Fibroblast of peridontal ligament (primary cell): ENCODE measurements at regions not wholly inside any gene's neighbourhood (a gene's known extent, or its start where the extent isn't known, plus 50 kb on each side); places are given as distances from the start of the nearest gene placed in this dataset.

ENCODE experiments used
- DNase-seq: peaks from one replicate; pipeline ENCODE4 v3.0.0-alpha.2; 2010; ENCODE audit errors: extremely low read depth

DNA sequence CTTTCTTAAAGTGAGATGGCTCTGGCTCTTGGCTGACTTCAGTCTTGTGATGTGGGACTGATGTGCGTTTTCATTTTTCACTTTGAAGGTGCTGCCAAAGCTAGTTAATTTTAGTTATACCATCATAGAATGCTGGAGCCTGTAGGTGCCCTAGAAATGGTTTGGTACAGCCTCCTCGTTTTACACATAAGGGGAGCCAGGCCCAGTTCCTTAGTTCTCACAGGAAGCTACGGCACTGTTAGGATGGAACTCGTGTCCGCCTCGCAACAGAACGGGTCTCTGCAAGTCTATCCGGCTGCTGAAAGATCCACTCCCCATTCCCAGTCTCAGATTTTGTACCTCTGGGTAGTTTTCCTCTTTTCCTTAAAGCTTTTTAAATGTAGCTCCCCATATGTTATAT is 173.2 kb upstream of the PRPS1L1 start:
- no peak for DNase-seq

GRCh38 chr7:18201350-18201749 is 173.7 kb upstream of the PRPS1L1 start:
- DNase-seq, result no peak

DNA sequence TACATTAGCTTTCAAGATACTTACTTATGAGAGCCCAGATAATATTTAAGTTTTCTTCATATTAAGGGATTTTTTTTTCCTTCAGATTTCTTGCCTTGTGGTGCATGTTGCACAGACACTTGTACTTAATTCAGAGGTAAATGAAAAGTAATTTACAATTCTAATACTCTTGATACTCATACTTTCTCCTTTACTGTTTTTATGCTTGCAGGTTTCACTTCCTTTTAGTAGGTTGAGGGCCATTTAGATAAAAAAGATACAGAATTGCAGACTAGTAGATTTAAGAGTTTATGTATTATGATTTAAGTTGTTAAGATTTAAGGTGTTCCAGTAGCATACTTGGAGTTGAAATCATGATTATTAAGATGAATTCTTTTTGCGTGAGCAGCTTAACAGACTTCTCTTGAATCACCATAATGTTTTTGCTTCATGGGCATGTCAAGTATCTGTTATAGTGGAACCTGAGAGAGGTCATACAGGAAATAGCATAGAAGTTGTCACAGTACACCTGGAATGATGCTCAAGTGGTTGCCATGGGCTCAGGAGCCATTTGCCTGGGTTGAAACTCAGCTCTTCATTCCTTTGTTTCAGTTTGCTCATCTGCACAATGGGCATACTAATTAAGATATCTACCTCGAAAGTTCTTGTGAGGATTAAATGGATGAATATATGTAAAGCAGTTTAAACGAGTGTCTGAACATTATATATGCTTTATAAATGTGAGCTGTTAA is 174.8 kb upstream of the PRPS1L1 start:
- no peak for DNase-seq

DNA sequence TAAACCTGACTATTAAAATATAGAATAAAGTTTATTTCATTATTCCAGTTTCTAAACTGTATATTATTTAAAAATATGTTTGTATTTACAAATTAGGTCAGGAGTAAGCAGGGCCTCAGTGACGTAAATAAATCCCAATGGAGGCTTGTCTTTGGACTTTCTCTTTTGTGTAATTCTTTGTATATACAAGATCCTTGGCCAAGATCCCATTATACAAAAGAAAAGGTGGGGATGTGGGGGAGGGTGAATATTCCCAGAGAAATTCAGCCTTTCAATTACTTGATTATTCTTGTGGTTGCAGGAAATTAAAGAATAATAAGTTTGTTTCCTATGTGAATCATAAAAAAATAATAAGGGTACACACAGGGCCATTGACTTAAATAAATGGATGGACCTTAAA is 178.7 kb upstream of the PRPS1L1 start:
- no peak for DNase-seq

- DNase-seq, result no peak
Measured at GRCh38 chr7:18208921-18209320, 181.3 kb upstream of the PRPS1L1 start.

DNA sequence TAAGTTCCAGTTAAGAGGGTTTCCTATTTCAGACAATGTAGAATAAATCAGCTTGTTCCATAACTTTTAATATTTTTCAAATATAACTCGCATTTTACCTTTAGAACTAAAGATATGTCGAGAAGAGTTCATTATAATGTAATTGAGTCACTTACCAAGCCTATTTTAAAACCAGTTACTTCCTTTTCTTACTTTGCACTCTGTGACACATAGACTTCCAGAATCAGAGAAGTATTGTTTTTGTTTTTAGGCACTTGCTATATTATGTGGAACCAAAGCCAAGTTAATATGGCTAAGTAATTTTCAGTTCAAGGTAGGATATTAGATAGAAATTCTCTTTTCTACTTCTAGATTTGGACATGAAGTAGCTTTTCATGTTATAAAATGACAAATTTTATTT is 182.7 kb upstream of the PRPS1L1 start:
- no peak for DNase-seq

GRCh38 chr7:18210788-18211187 is 183.1 kb upstream of the PRPS1L1 start:
- no peak for DNase-seq

DNA sequence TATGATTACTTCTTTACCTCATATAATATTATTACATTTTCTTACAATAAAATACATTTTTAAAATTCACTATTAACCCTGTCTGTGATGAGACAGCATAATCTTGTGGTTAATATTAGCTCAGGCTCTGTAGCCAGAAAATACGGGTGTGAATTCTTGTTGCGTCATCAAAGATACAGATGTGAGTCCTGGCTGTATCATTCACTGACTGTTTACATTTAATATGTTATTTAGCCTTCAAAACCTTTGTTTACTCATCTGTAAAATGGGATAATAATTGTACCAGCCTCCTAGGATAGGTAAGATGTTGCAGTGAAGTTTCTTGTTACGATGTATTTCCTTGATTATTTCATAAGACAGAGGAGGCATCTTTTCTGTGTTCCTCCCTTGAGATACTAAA is 184.7 kb upstream of the PRPS1L1 start:
- peak; percentile 3 for DNase-seq

DNA sequence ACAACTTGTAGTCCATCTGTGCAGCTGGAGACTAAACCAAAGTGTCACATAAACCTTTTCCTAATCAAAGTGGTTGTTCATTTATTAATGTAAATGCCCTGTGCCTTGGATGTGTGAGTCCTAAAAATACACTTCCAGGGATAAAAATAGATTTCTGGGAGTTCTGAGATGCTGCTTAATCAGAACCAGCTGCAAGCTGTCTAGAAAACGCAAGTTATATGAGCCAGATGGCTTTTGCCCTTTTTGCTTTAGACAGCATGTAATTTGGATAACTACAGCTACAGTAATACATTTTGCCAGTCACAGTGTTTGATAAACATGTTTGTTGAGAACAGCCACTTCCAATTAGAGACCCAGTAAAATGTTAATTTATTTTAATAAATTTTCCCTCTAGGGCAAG is 185.1 kb upstream of the PRPS1L1 start:
- peak; percentile 92 for DNase-seq

DNA sequence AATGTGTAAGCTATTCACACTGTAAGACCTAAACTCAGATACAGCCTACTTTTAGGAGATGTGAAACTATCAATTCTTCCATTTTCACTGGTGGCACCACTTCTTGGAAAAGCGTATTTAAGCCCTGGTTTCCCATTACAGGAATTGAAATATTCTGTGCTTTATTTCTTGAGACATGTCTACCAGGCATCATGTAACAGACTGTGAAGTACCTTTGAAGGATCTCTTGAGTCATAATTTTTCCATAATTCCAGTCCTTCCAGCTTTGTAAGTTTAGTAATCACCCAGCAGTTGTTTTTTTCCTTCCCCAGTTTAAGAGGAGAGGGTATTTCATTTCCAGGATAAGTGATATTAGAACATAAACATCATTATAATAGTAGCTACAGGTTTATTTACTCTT is 186.0 kb upstream of the PRPS1L1 start:
- DNase-seq, result no peak

- DNase-seq, result no peak
Measured at GRCh38 chr7:18216270-18216669, 188.6 kb upstream of the PRPS1L1 start.

DNA sequence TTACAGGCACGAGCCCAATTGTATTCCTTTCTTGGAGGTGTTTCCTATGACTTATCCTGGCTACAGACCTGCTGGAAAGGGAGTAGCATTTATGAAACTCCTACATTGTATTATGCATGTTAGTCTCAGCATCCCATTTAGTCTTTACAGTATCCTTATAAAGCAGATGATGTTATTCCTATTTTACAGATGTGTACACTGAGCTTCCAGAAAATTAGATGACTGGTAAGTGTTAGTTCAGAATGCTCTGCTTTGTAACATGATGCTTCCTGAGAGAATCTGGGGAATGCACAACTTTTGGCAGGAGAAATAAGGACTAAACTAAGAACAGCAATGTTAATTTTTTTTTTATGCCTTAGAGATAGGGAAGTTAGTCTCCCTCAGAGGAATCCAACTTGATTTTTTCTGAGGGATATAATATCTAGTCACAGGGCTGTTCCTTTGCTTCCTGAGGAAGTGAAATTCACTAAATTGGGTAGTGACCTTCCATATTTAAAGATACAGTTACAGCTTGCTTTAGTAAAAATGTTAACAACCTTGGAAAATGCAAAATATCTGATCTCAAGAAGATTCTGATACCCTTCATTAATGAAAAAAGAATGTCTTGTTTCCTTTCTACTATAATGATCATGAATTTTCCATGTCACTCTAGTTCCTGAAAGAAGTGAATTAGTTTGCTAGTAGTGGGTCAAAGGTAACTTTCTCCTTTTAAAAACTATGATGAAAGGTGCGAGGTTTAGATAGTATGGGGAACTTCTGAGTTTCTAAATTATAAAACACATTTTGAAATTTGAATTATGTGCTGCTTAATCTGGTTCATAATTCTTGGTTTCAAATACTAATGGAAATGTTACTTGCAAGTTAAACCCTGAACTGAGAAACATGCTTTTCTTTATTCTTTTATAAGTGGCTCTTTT is 194.0 kb upstream of the PRPS1L1 start:
- peak; percentile 69 for DNase-seq

DNA sequence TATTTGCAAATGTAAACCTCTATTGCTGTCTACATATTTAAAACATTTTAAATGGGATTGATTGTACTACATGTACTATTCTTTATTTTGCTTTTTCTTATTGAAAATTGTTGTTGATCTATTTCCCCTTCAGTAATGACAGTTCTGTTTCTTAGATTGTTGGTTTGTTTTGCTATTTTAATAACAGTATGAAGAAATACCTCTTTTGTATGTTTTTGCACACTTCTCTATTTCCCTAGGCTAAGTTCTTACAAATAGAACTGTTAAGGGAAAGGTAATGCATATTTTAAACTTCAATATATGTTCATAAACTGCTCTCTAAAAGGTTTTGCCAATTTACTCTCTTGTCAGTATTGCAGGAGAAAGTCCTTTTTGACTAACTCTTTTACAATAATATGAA is 195.0 kb upstream of the PRPS1L1 start:
- no peak for DNase-seq

DNA sequence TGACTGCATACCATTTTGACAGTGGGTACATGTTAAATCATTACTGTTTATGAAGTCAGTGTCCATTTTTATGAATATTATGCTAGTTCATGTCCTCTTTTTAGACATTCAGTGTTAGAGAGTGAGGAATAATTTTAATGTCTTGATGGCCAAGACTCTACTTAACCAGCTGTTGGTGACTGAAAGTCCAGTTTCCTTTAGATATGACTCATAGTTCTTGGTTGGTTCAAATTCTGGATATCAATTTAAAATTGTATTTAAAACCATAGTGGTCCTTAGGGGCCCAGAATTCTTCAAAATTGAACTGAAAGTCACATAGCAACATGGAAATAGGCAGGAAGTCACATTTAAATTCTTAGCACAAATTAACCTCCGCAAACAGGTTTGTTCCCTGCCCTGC is 196.5 kb upstream of the PRPS1L1 start:
- DNase-seq, result no peak

DNA sequence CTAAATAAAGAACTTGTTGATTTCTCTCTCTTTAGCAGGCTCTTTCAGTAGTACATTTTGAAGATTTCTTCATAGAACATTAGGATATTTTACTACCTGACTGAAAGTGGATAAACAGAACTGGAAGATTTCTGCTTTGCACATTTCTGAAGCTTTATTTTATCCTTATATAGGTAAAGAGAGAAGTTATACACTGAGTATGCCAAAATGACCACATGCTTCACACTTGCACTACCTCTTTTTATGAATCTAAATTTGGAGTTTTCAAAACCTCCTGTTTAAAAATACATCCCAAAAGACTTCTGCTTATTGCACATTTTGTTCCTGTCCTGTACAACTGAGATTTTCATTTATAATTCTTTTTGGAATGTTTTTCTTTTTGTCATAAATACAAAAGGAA is 197.4 kb upstream of the PRPS1L1 start:
- DNase-seq, result no peak

GRCh38 chr7:18226598-18226997 is 199.0 kb upstream of the PRPS1L1 start:
- no peak for DNase-seq

- DNase-seq, result no peak
Measured at GRCh38 chr7:18228686-18229085, 201.0 kb upstream of the PRPS1L1 start.

- DNase-seq, result no peak
Measured at GRCh38 chr7:18230271-18230670, 202.6 kb upstream of the PRPS1L1 start.

GRCh38 chr7:18231854-18232253 is 204.2 kb upstream of the PRPS1L1 start:
- no peak for DNase-seq

GRCh38 chr7:18234519-18234918 is 206.9 kb upstream of the PRPS1L1 start:
- DNase-seq, result no peak

GRCh38 chr7:18235819-18236218 is 208.2 kb upstream of the PRPS1L1 start:
- DNase-seq, result no peak

DNA sequence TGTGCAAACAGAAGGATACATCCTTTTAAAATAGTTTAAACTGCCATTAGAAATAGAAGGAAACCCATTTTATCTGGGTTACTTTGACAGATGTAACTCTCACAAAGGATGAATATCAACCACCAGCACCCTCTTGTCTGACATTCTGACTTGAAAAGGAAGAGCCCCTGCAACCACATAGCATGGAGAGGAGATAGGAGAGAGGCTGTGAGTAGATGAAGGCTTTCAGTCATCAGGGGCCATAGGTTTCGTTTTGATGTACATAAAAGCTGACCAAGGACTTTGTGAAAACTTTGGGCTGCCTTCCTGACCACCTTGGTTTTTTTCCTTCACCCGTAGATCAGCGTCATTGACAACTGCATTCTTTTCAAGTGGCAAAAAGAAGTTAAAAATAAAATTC is 211.6 kb upstream of the PRPS1L1 start:
- DNase-seq, result no peak

- no peak for DNase-seq
Measured at GRCh38 chr7:18241543-18242231, 214.0 kb upstream of the PRPS1L1 start.
